K562 (cell line): ENCODE measurements at regions not wholly inside any gene's neighbourhood (a gene's known extent, or its start where the extent isn't known, plus 50 kb on each side); places are given as distances from the start of the nearest gene placed in this dataset.

ENCODE experiments used
- ATAC-seq: fragments of 200-7000 bp; cut with Tn5 transposase; 3 replicates; pipeline ENCODE4 v1.9.1; 2020; ENCODE audit warnings: moderate library complexity
- BruUV-seq: library from RNA; stranded (reverse); fragments of 400-500 nt; replicated peaks from 2 replicates; lab custom pipeline; 2021; lab: Mats Ljungman, UMichigan
- CTCF ChIA-PET: fragments of 300-600 bp; formaldehyde crosslinking; extraction: SDS; loops from one replicate; lab custom pipeline; 2021; ENCODE audit warnings: low intra/inter-chr PET ratio; lab: Yijun Ruan, JAX
- POLR2A ChIA-PET: fragments of 300-600, 350-650 bp; sonication (Branson Sonifier 250); formaldehyde crosslinking; extraction: SDS; loops from one replicate; lab custom pipeline; 2021; ENCODE audit warnings: antibody characterized with exemption, inconsistent platforms; lab: Yijun Ruan, JAX
- DNase-seq, 4 experiments: peaks; one replicate each; pipeline versions ENCODE4 v3.0.0 to v3.0.0-alpha.2; 2011 to 2018; ENCODE audit warnings: low spot score in 3 of 4, mixed read lengths in 3 of 4; ENCODE audit errors: extremely low read depth in 1 of 4
- FAIRE-seq: peaks from 2 replicates; lab custom pipeline; 2011; peaks lifted over from hg19 to GRCh38; lab: Jason Lieb, UNC
- H2AFZ ChIP-seq: 2 replicates; pipeline ENCODE4 v1.6.0; 2011; ENCODE audit warnings: low read depth, low read length, control low read depth, inconsistent platforms
- H3K27ac ChIP-seq: fragments of 200-600 bp; 3 replicates; pipeline ENCODE4 v1.8.0; 2011; ENCODE audit warnings: low read depth, mild to moderate bottlenecking, control low read depth, inconsistent platforms, low read length, moderate library complexity, mixed read lengths; ENCODE audit errors: extremely low read depth
- H3K27me3 ChIP-seq, 2 experiments: fragments of 300-600 bp in 1 of 2; 2 replicates in 1 of 2; 3 replicates in 1 of 2; pipeline versions ENCODE4 v1.6.0 to v1.8.0; 2011; ENCODE audit warnings: inconsistent platforms in 2 of 2, low read length in 2 of 2, mild to moderate bottlenecking in 1 of 2, mixed read lengths in 1 of 2, moderate library complexity in 1 of 2; ENCODE audit not compliant: control insufficient read depth in 2 of 2, insufficient read depth in 2 of 2
- H3K36me3 ChIP-seq: fragments of 300-600 bp; 3 replicates; pipeline ENCODE4 v1.8.0; 2011; ENCODE audit warnings: mild to moderate bottlenecking, low read length, inconsistent platforms; ENCODE audit not compliant: control insufficient read depth, insufficient read depth
- H3K4me1 ChIP-seq, 2 experiments: fragments of 200-600 bp in 1 of 2; replicated peaks in 1 of 2; 2 replicates in 1 of 2; 3 replicates in 1 of 2; pipeline versions ENCODE4 v1.5.1 to v1.8.0; 2011; ENCODE audit warnings: inconsistent platforms in 2 of 2, low read length in 2 of 2, mild to moderate bottlenecking in 1 of 2, mixed read lengths in 1 of 2, moderate library complexity in 1 of 2; ENCODE audit not compliant: control insufficient read depth in 2 of 2, insufficient read depth in 2 of 2
- H3K4me2 ChIP-seq: 2 replicates; pipeline ENCODE4 v1.6.1; 2011; ENCODE audit warnings: low read length, control low read depth, inconsistent platforms, mixed read lengths; ENCODE audit not compliant: insufficient read depth
- H3K4me3 ChIP-seq: fragments of 200-600 bp; sonication (generic), shearing (Covaris generic); 2 replicates; pipeline ENCODE4 v1.5.1; 2016; ENCODE audit warnings: control low read depth, inconsistent platforms
- H3K79me2 ChIP-seq: fragments of 200-600 bp; 3 replicates; pipeline ENCODE4 v1.8.0; 2011; ENCODE audit warnings: low read length, inconsistent platforms; ENCODE audit not compliant: control insufficient read depth, insufficient read depth
- H3K9ac ChIP-seq, 2 experiments: 2 replicates each; pipeline versions ENCODE4 v1.6.0 to v1.6.1; 2011; ENCODE audit warnings: low read depth in 2 of 2, low read length in 2 of 2, control low read depth in 1 of 2, inconsistent platforms in 1 of 2, mild to moderate bottlenecking in 1 of 2, mixed read lengths in 1 of 2; ENCODE audit not compliant: insufficient read depth in 1 of 2
- H3K9me1 ChIP-seq: one replicate; pipeline ENCODE4 v1.6.0; 2011; ENCODE audit warnings: inconsistent platforms, mild to moderate bottlenecking, low read length, moderate library complexity; ENCODE audit not compliant: control insufficient read depth, insufficient read depth
- H3K9me3 ChIP-seq: replicated peaks from 2 replicates; pipeline ENCODE4 v1.5.1; 2011; ENCODE audit warnings: low read depth, low read length, inconsistent platforms; ENCODE audit not compliant: control insufficient read depth, insufficient read depth
- H4K20me1 ChIP-seq: replicated peaks from 2 replicates; pipeline ENCODE4 v1.6.1; 2011; ENCODE audit warnings: low read length, inconsistent platforms, mixed read lengths; ENCODE audit not compliant: control insufficient read depth, insufficient read depth
- HDAC2 ChIP-seq: fragments of 450-650 bp; IDR thresholded peaks from 2 replicates; pipeline ENCODE4 v1.6.1; 2016; ENCODE audit warnings: mild to moderate bottlenecking
- KLF13 ChIP-seq: fragments of 450-650 bp; IDR thresholded peaks from 2 replicates; pipeline ENCODE4 v1.6.1; 2016; ENCODE audit warnings: missing genetic modification characterization, low read depth, mild to moderate bottlenecking, missing compliant biosample characterization, moderate library complexity, borderline replicate concordance
- MTF1 ChIP-seq: fragments of 250-450 bp; sonication (Bioruptor Pico); IDR thresholded peaks from 2 replicates; pipeline ENCODE4 v1.9.0; 2021; ENCODE audit warnings: moderate library complexity, mild to moderate bottlenecking, inconsistent platforms, borderline replicate concordance
- NFIX ChIP-seq: fragments of 250-450 bp; sonication (Bioruptor Pico); IDR thresholded peaks from 2 replicates; pipeline ENCODE4 v1.4.0; 2020; ENCODE audit warnings: low read depth, mild to moderate bottlenecking, moderate library complexity
- PRMT5 ChIP-seq: sonication (generic); formaldehyde crosslinking; IDR thresholded peaks from 2 replicates; pipeline ENCODE4 v1.5.0; 2020; ENCODE audit warnings: missing genetic modification reagents
- SMAD4 ChIP-seq: fragments of 250-450 bp; sonication (Bioruptor Pico); conservative IDR thresholded peaks from 2 replicates; pipeline ENCODE4 v1.8.0; 2021; ENCODE audit warnings: inconsistent platforms, mild to moderate bottlenecking, moderate library complexity
- SRSF3 ChIP-seq: fragments of 200-400 bp; formaldehyde crosslinking; IDR thresholded peaks from 2 replicates; pipeline ENCODE4 v1.6.1; 2016; ENCODE audit warnings: mild to moderate bottlenecking, low read length, moderate library complexity; ENCODE audit not compliant: insufficient read depth
- ZNF766 ChIP-seq: fragments of 200-800 bp; sonication (Bioruptor generic); conservative IDR thresholded peaks from 2 replicates; pipeline ENCODE4 v1.6.1; 2016; ENCODE audit warnings: missing genetic modification characterization, missing compliant biosample characterization
- WGBS: fragments of 100-300 bp; shearing (Covaris generic); methylation state at CpG from one replicate; pipeline ENCODE4 v1.1.6; 2016; ENCODE audit warnings: low coverage, mixed read lengths; ENCODE audit not compliant: insufficient coverage; ENCODE audit errors: missing lambda C conversion rate; 5-methylcytosine and 5-hydroxymethylcytosine counted together
- in situ Hi-C: fragments of 300-500 bp; cut with MboI; formaldehyde crosslinking; loops from 4 replicates; pipeline ENCODE4 v1.15.0; 2018; ENCODE audit warnings: inconsistent platforms, mixed read lengths
- intact Hi-C: fragments of 100-400 bp; cut with micrococcal nuclease; formaldehyde crosslinking; loops from 2 replicates; pipeline ENCODE4 v1.14.2; 2022
- TF ChIP-seq, protein P1 (sequence below): fragments of 450-650 bp; formaldehyde crosslinking; IDR thresholded peaks from 2 replicates; pipeline ENCODE4 v1.4.0; 2020; ENCODE audit warnings: mild to moderate bottlenecking, moderate library complexity
- TF ChIP-seq, protein P2 (sequence below): fragments of 250-450 bp; sonication (Bioruptor Pico); IDR thresholded peaks from 2 replicates; pipeline ENCODE4 v1.5.0; 2021
- TF ChIP-seq, protein P3 (sequence below): fragments of 450-650 bp; formaldehyde crosslinking; IDR thresholded peaks from 2 replicates; pipeline ENCODE4 v1.4.0; 2020; ENCODE audit warnings: mild to moderate bottlenecking, moderate library complexity
- TF ChIP-seq, protein P4 (sequence below): sonication (generic); formaldehyde crosslinking; IDR thresholded peaks from 2 replicates; pipeline ENCODE4 v1.8.0; 2022; ENCODE audit warnings: mild to moderate bottlenecking, missing genetic modification reagents, borderline replicate concordance

DNA sequence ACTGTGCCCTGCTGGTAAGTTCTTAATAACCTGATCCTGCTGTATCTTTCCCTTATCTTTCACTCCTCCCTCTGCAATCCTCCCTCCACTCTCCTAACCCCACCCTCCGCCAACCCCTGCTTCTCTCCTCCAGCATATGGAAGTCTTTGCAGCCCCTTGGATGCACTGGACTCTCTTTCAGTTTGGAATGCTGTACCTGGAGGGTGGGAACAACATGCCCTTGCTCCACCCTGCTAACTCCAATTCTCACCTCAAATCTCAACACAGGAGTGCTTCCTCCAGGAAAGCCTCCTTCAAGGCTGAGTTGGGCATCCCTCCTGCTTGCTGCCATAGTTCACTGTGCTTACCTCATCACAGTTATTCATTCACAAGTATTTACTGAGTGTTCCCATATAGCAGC lies 52.8 kb upstream of the LDLRAD3 start (continued):
- TF ChIP-seq SMAD4: no peak
- TF ChIP-seq HDAC2: no peak
- TF ChIP-seq, all 486 proteins: peak for 0

DNA sequence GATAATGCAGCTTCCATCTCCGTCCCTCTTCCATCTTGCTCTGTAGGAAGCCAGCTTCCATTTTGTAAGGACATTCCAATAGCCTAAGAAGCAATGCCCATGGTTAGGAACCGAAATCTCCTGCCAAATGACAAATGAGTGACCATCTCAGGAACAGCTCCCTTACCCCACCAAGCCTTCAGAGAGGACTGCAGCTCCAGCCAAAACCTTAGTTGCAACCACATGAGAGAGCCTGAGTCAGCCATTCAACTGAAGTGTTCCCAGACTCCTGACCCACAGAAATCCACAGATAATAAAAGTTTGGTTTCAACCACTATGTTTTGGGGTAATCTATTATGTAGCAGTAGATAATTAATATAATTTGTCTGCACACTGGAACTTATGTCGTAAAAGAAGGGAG lies 51.7 kb upstream of the LDLRAD3 start:
- BruUV-seq: no TSS peak
- intact Hi-C loops: no loop called here
- in situ Hi-C loops: no loop called here
- Histone ChIP-seq H3K4me3 (no peak overlapping the region), H3K36me3 (no peaks in the 10 kb centered on the region), H2AFZ (no peak overlapping the region), H3K27ac (no peak overlapping the region), H3K9ac (no peak overlapping the region), H3K27me3 (peaks cover 7 to 22% of the 10 kb centered on the region in 2 experiments; a peak in 4 of 5 replicates), H4K20me1 (no peaks in the 10 kb centered on the region)
- CTCF ChIA-PET: no interaction called here
- no peak for ATAC-seq
- FAIRE-seq: no peak
- DNase-seq: no peak
- POLR2A ChIA-PET: no interaction called here
- TF ChIP-seq, protein P1, sequence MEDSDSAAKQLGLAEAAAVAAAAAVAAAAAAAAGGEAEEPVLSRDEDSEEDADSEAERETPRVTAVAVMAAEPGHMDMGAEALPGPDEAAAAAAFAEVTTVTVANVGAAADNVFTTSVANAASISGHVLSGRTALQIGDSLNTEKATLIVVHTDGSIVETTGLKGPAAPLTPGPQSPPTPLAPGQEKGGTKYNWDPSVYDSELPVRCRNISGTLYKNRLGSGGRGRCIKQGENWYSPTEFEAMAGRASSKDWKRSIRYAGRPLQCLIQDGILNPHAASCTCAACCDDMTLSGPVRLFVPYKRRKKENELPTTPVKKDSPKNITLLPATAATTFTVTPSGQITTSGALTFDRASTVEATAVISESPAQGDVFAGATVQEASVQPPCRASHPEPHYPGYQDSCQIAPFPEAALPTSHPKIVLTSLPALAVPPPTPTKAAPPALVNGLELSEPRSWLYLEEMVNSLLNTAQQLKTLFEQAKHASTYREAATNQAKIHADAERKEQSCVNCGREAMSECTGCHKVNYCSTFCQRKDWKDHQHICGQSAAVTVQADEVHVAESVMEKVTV (CRISPR knock-in tag): no peak
- TF ChIP-seq NFIX (CRISPR knock-in tag) (no peak), KLF13 (tag) (no peak), MTF1 (CRISPR knock-in tag) (no peak), SRSF3 (no peak), ZNF766 (CRISPR knock-in tag) (no peak), PRMT5 (CRISPR knock-in tag) (no peak)
- TF ChIP-seq, protein P2, sequence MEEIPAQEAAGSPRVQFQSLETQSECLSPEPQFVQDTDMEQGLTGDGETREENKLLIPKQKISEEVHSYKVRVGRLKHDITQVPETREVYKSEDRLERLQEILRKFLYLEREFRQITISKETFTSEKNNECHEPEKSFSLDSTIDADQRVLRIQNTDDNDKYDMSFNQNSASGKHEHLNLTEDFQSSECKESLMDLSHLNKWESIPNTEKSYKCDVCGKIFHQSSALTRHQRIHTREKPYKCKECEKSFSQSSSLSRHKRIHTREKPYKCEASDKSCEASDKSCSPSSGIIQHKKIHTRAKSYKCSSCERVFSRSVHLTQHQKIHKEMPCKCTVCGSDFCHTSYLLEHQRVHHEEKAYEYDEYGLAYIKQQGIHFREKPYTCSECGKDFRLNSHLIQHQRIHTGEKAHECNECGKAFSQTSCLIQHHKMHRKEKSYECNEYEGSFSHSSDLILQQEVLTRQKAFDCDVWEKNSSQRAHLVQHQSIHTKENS (CRISPR knock-in tag): no peak
- TF ChIP-seq, protein P3, sequence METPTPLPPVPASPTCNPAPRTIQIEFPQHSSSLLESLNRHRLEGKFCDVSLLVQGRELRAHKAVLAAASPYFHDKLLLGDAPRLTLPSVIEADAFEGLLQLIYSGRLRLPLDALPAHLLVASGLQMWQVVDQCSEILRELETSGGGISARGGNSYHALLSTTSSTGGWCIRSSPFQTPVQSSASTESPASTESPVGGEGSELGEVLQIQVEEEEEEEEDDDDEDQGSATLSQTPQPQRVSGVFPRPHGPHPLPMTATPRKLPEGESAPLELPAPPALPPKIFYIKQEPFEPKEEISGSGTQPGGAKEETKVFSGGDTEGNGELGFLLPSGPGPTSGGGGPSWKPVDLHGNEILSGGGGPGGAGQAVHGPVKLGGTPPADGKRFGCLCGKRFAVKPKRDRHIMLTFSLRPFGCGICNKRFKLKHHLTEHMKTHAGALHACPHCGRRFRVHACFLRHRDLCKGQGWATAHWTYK (CRISPR knock-in tag): no peak
- TF ChIP-seq, protein P4, sequence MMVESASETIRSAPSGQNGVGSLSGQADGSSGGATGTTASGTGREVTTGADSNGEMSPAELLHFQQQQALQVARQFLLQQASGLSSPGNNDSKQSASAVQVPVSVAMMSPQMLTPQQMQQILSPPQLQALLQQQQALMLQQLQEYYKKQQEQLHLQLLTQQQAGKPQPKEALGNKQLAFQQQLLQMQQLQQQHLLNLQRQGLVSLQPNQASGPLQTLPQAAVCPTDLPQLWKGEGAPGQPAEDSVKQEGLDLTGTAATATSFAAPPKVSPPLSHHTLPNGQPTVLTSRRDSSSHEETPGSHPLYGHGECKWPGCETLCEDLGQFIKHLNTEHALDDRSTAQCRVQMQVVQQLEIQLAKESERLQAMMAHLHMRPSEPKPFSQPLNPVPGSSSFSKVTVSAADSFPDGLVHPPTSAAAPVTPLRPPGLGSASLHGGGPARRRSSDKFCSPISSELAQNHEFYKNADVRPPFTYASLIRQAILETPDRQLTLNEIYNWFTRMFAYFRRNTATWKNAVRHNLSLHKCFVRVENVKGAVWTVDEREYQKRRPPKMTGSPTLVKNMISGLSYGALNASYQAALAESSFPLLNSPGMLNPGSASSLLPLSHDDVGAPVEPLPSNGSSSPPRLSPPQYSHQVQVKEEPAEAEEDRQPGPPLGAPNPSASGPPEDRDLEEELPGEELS (CRISPR knock-in tag): no peak
- TF ChIP-seq, all 486 proteins: peak for 0
- no peaks in the 10 kb centered on the region for H3K9me3 ChIP-seq
- H3K79me2 ChIP-seq: no peaks in the 10 kb centered on the region
- H3K4me1 ChIP-seq: no peaks in the 10 kb centered on the region
- H3K4me2 ChIP-seq: no peak overlapping the region
- 0% methylated on average over 3 of the region's 3 CpGs for WGBS
- no peaks in the 10 kb centered on the region for H3K9me1 ChIP-seq
